Activated naive CD4-positive, alpha-beta T cell treated with anti-CD3 and anti-CD28 coated beads for 36 hours (primary cell): ENCODE measurements at regions not wholly inside any gene's neighbourhood (a gene's known extent, or its start where the extent isn't known, plus 50 kb on each side); places are given as distances from the start of the nearest gene placed in this dataset.
"Not testable (repeated sequence)": the region's sequence is repeated elsewhere in the genome, so short reads cannot be mapped to it uniquely, and the experiment has no call there.

Experiments
- CTCF ChIA-PET: fragments of 350-600 bp; sonication (Branson Sonifier 250); formaldehyde crosslinking; loops from one replicate; lab custom pipeline; 2021; ENCODE audit warnings: antibody characterized with exemption; lab: Charles Lee
- DNase-seq: peaks from one replicate; pipeline ENCODE4 v3.0.0-alpha.2; 2020
- H3K27ac Mint-ChIP-seq: one replicate; pipeline ENCODE4 v1.8.0; 2021; ENCODE audit warnings: mild to moderate bottlenecking, mixed read lengths
- H3K27me3 Mint-ChIP-seq: one replicate; pipeline ENCODE4 v1.8.0; 2021; ENCODE audit warnings: low read depth, mixed read lengths
- H3K36me3 Mint-ChIP-seq: one replicate; pipeline ENCODE4 v1.8.0; 2021; ENCODE audit warnings: low read depth, mixed read lengths
- H3K4me1 Mint-ChIP-seq: one replicate; pipeline ENCODE4 v1.8.0; 2021; ENCODE audit warnings: low read depth, mixed read lengths
- H3K4me3 Mint-ChIP-seq: one replicate; pipeline ENCODE4 v1.8.0; 2021; ENCODE audit warnings: mild to moderate bottlenecking, moderate library complexity, mixed read lengths
- H3K9me3 Mint-ChIP-seq: one replicate; pipeline ENCODE4 v1.8.0; 2021; ENCODE audit warnings: mixed read lengths
- intact Hi-C: fragments of 100-400 bp; cut with micrococcal nuclease; formaldehyde crosslinking; loops from one replicate; pipeline ENCODE4 v1.15.1; 2023

DNA sequence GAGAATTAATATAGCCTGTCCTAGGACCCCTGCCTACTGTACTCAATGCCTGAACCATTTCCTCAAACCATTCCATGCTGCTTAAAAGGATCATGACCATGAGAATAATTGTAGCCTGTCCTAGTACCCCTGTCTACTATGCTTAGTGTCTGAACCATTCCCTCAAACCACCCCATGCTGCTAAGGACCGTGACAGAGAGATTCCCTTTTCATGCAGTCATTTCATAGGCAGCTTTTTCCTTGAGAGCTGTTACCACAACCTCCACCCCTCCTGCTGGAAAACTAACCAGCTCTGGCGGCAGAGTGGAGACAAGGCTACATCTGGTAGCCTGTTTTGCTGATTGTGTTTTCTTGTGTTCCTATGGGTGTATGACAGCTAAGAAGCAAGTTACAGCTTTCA, 174.9 kb upstream of the SMARCAD1 start:
- Mint-ChIP-seq H3K4me1 (no peaks in the 10 kb centered on the region), H3K4me3 (no peak overlapping the region), H3K36me3 (no peaks in the 10 kb centered on the region), H3K9me3 (no peaks in the 10 kb centered on the region), H3K27me3 (no peaks in the 10 kb centered on the region), H3K27ac (no peak overlapping the region)
- intact Hi-C loops = no loop called here
- DNase-seq = no peak
- CTCF ChIA-PET = no interaction called here

DNA sequence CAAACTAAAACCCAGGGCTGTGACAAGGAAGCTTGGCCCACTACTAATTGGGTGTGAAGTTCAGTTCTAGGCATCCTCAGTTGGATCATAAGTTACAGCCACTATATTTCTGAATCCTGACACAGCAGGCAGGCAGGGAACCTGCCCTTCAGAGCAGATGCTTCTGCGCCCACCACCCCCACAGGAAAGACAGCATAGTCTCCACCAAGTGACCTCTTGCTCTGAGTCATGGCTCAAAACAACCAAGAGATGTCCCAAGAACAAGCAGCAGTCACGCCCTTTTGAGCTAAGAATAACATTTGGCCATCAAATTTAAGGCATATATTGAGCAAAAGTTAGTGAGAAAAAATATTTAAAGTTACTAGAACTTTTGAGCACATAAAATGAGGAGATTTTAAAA, 170.7 kb upstream of the SMARCAD1 start:
- DNase-seq = no peak
- no peaks in the 10 kb centered on the region for H3K9me3 Mint-ChIP-seq
- no peak overlapping the region for H3K27ac Mint-ChIP-seq
- H3K4me1 Mint-ChIP-seq = no peaks in the 10 kb centered on the region
- no peaks in the 10 kb centered on the region for H3K27me3 Mint-ChIP-seq
- no peaks in the 10 kb centered on the region for H3K36me3 Mint-ChIP-seq
- CTCF ChIA-PET = interaction anchor here (0.6 kb wide), 1 partner anchor 134 kb away, joined by 5 read pairs; no protein-coding TSS in a partner anchor
- intact Hi-C loops = no loop called here
- H3K4me3 Mint-ChIP-seq = no peak overlapping the region

DNA sequence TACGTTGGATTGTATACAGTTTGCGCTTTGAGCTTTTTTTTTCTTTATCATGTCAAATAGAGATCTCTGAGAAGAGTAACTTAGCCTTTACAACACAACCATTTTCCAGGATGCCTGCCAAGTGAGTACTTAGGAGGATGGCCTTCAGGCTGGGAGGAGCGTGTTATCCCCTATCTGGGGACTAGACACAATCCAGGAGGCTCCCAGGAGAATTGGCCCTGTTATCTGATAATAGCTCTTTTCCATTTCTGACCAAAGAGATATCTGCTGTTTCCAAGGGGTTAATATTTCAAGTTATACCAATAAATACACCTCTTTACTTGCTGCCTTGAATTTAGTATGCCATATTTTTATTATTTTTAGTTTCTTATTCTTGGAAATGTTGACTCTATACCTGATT, 169.5 kb upstream of the SMARCAD1 start:
- CTCF ChIA-PET = interaction anchor here (0.6 kb wide), 1 partner anchor 278 kb away, joined by 3 read pairs; no protein-coding TSS in a partner anchor
- Mint-ChIP-seq H3K36me3 (no peaks in the 10 kb centered on the region), H3K27ac (no peak overlapping the region), H3K4me1 (no peaks in the 10 kb centered on the region), H3K9me3 (no peaks in the 10 kb centered on the region), H3K4me3 (no peak overlapping the region), H3K27me3 (no peaks in the 10 kb centered on the region)
- no peak for DNase-seq
- intact Hi-C loops = no loop called here

DNA sequence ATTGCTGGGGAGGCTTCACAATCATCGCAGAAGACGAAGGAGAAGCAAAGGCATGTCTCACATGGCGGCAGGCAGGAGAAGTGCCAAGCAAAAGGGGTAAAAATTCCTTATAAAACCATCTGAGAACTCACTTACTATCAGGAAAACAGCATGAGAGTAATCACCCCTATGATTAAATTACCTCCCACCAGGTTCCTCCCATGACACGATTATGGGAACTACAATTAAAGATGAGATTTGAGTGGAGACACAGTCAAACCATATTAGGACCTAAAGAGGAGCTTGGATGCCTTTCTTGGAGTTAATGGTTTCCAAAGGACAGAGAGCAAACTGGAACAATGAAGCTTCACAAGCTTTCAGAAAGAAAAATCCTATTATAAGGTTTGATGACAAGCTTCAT, 168.4 kb upstream of the SMARCAD1 start:
- H3K4me3 Mint-ChIP-seq = no peak overlapping the region

DNA sequence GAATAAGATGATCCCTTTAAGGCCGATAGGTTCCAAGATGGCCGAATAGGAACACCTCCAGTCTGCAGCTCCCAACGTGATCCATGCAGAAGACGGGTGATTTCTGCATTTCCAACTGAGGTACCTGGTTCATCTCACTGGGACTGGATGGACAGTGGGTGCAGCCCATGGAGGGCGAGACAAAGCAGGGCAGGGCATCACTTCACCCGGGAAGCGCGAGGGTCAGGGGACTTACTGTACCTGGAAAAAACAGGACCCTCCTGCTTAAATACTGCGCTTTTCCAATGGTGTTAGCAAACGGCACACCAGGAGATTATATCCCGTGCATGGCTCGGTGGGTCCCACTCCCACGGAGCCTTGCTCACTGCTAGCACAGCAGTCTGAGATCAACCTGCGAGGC, 163.2 kb upstream of the SMARCAD1 start:
- H3K27me3 Mint-ChIP-seq, H3K4me3 Mint-ChIP-seq, H3K9me3 Mint-ChIP-seq, H3K36me3 Mint-ChIP-seq, H3K27ac Mint-ChIP-seq, H3K4me1 Mint-ChIP-seq, DNase-seq, CTCF ChIA-PET, intact Hi-C loops: not testable (repeated sequence)

More for the DNA sequence above, 168.4 kb upstream of the SMARCAD1 start:
- no peaks in the 10 kb centered on the region for H3K4me1 Mint-ChIP-seq
- intact Hi-C loops = no loop called here
- no peak overlapping the region for H3K27ac Mint-ChIP-seq
- no peaks in the 10 kb centered on the region for H3K36me3 Mint-ChIP-seq
- CTCF ChIA-PET = no interaction called here
- no peak for DNase-seq
- H3K9me3 Mint-ChIP-seq = no peaks in the 10 kb centered on the region
- no peaks in the 10 kb centered on the region for H3K27me3 Mint-ChIP-seq

DNA sequence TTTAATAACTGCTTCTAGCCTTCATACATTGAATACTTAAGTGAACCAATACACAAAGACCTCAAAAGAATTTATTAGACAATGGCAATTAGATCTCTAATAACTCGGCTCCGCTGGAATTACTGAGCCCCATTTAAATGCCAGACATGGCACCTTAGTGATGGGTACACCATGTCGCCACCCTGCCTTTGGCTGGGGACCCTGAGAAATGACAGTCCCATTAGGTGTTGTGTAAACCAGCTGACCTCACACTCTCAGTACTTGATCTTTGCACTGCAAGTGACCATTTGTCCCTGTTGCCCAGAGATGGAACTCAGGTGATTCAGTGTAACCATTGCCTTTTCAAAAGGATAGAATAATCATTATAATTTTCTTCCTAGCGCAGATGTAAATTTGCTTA, 144.6 kb upstream of the SMARCAD1 start:
- Mint-ChIP-seq H3K36me3 (no peaks in the 10 kb centered on the region), H3K27me3 (no peaks in the 10 kb centered on the region), H3K27ac (no peak overlapping the region), H3K4me3 (no peak overlapping the region), H3K9me3 (no peaks in the 10 kb centered on the region), H3K4me1 (no peaks in the 10 kb centered on the region)
- CTCF ChIA-PET = no interaction called here
- intact Hi-C loops = no loop called here
- no peak for DNase-seq

DNA sequence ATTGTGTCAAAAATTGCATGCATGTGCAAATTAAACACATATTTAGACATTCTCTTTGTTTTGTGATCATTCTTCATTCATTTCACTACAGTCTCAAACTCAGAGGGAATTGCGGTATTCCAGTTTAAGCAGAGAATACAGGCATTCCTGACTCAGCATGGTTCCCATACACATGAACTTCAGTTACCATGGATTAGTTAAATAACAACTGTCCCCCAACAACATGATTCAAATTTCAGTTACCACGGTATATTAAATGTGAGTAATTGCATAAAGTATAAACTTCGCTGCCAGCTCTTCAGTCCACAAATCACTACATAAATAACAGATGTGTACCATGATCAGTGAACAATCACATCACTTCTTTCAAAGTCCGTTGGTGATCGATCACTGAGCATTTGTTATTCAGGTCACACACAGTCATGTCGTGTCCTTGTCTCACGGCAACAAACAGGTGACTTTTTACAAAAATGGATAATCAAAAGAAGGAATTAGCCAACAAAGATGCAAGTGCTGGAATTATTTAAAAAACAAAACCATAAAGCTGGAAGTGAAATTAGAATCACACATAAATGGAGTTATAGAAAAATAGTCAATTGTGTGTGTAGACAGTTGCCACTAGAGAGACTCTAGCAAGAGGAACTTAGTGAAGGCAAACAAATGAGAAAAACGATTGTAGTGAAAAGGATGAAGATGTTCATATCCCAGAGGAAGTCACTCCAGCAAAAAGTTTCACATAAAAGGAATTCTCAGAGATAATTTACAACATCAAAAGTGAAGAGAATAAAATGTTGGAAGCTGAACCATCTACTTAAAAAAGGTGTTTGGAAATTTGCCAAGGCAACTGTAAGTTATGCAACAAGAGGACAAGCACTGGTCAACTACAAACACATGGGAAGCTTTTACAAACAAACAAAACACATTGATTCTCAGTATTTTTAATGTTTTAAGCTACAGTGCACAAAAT, 138.6 kb upstream of the SMARCAD1 start:
- H3K27ac Mint-ChIP-seq = no peak overlapping the region
- no peak for DNase-seq

DNA sequence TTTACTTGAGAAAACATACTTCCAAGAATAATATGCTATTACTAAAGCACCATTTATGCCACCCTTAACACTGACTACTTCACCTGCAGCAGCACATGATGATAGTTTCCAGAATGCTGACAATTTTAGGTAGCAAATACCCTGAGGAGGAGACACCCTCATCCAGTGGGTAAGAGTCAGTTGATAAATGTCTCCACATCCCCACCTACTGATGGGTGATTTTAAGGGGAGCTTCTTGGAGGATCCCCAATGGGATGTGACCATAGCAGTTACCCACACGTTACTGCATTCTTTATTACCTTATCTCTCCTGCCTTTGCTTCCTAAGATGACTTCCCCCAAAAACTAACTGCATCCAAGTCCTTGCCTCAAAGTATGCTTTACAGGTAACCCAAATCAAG, 131.2 kb upstream of the SMARCAD1 start:
- no peak for DNase-seq
- no peaks in the 10 kb centered on the region for H3K36me3 Mint-ChIP-seq
- CTCF ChIA-PET = interaction anchor here (0.5 kb wide), 1 partner anchor 179 kb away, joined by 3 read pairs; no protein-coding TSS in a partner anchor
- no peak overlapping the region for H3K4me3 Mint-ChIP-seq
- H3K27me3 Mint-ChIP-seq = peaks cover 2% of the 10 kb centered on the region
- no peaks in the 10 kb centered on the region for H3K9me3 Mint-ChIP-seq
- H3K4me1 Mint-ChIP-seq = no peaks in the 10 kb centered on the region
- H3K27ac Mint-ChIP-seq = no peak overlapping the region
- intact Hi-C loops = no loop called here

More for the DNA sequence above, 138.6 kb upstream of the SMARCAD1 start:
- no peaks in the 10 kb centered on the region for H3K9me3 Mint-ChIP-seq
- CTCF ChIA-PET = no interaction called here
- no peaks in the 10 kb centered on the region for H3K4me1 Mint-ChIP-seq
- H3K36me3 Mint-ChIP-seq = no peaks in the 10 kb centered on the region
- intact Hi-C loops = no loop called here
- no peak overlapping the region for H3K4me3 Mint-ChIP-seq
- H3K27me3 Mint-ChIP-seq = peaks cover 2% of the 10 kb centered on the region

DNA sequence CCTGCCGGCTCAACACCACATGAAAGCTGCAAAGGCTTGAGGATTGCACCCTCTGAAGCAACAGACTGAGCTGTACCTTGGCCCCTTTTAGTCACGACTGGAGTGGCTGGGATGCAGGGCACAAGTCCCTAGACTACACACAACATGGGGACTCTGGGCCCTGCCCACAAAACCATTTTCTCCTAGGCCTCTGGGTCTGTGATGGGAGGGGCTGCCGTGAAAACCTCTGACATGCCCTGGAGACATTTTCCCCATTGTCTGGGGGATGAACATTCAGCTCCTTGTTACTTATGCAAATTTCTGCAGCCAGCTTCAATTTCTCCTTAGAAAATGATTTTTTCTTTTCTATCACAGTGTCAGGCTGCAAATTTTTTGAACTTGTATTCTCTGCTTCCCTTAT, 123.5 kb upstream of the SMARCAD1 start:
- Mint-ChIP-seq H3K4me3 (no peak overlapping the region), H3K27me3 (peaks cover 5% of the 10 kb centered on the region), H3K36me3 (no peaks in the 10 kb centered on the region), H3K9me3 (peaks cover 4% of the 10 kb centered on the region), H3K27ac (no peak overlapping the region), H3K4me1 (no peaks in the 10 kb centered on the region)
- intact Hi-C loops = no loop called here
- CTCF ChIA-PET = no interaction called here
- no peak for DNase-seq

DNA sequence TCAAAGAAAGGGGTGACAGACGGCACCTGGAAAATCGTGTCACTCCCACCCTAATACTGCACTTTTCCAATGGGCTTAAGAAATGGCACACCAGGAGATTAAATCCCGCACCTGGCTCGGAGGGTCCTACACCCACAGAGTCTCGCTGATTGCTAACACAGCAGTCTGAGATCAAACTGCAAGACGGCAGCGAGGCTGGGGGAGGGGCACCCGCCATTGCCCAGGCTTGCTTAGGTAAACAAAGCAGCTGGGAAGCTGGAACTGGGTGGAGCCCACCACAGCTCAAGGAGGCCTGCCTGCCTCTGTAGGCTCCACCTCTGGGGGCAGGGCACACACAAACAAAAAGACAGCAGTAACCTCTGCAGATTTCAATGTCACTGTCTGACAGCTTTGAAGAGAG, 108.5 kb upstream of the SMARCAD1 start:
- CTCF ChIA-PET, H3K4me1 Mint-ChIP-seq, H3K4me3 Mint-ChIP-seq, H3K27me3 Mint-ChIP-seq, H3K9me3 Mint-ChIP-seq, H3K36me3 Mint-ChIP-seq, intact Hi-C loops, H3K27ac Mint-ChIP-seq, DNase-seq: not testable (repeated sequence)

DNA sequence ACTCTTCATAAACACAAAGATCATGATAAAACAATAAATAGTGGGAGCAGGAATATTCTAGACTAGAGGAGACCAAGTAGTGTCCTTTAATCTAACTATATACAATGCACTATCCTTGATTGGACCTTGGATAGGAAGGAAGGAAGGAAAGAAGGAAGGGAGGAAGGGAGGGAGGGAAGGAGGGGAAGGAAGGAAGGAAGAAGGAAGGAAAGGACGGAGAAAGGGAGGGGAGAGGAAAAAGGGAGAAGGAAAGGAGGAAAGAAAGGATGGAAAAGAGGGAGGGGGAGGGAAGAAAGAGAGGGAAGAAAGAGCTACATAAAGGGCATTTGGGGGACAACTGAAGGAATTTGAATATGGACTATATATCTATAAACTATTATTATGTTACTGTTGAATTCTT, 95.0 kb upstream of the SMARCAD1 start:
- Mint-ChIP-seq H3K36me3 (no peaks in the 10 kb centered on the region), H3K27me3 (no peaks in the 10 kb centered on the region), H3K9me3 (no peaks in the 10 kb centered on the region), H3K4me3 (no peak overlapping the region), H3K27ac (no peak overlapping the region), H3K4me1 (no peaks in the 10 kb centered on the region)
- CTCF ChIA-PET = no interaction called here
- intact Hi-C loops = no loop called here
- no peak for DNase-seq

DNA sequence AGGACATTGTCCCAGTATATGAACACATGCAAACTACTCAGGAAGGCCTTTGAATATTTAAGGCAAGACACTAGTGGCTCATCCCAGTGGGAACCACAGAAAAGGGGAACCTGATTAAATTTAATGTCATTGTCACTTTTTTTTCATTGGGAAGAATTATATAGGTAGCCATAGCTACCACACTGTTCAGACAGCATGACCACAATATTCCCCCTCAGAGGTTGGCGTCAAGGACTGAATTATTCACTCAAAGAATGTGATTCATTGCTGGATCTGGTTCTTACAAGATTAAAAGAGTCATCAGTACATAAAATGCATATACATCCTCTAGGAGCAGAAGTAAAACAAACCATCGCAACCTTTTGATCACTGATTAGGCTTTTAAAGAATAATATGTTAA, 92.0 kb upstream of the SMARCAD1 start:
- intact Hi-C loops = no loop called here
- CTCF ChIA-PET = no interaction called here
- Mint-ChIP-seq H3K27ac (no peak overlapping the region), H3K36me3 (no peaks in the 10 kb centered on the region), H3K27me3 (no peaks in the 10 kb centered on the region), H3K4me3 (no peak overlapping the region), H3K9me3 (no peaks in the 10 kb centered on the region), H3K4me1 (no peaks in the 10 kb centered on the region)
- no peak for DNase-seq

DNA sequence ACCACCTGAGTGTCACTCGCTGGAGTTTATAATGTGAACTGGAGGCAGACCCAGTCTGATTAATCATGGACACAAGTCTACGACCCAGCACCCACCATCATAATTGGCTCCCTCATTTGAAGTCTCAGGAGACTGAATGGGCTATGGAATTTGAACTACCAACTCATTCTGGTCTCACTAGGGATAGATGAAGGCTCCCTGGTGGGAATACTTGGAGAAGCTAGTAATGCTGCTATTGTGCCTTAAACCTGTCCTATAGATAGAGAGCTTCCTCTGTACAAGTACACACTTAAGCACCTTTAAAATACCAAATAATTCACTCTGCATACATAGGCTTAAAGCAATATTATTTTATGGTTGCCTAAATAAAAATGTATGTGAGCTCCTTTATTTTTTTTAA, 90.8 kb upstream of the SMARCAD1 start:
- intact Hi-C loops = no loop called here
- Mint-ChIP-seq H3K4me3 (no peak overlapping the region), H3K27me3 (no peaks in the 10 kb centered on the region), H3K4me1 (no peaks in the 10 kb centered on the region), H3K9me3 (no peaks in the 10 kb centered on the region), H3K36me3 (no peaks in the 10 kb centered on the region), H3K27ac (no peak overlapping the region)
- CTCF ChIA-PET = no interaction called here
- DNase-seq = no peak
